Right lobe of liver (tissue), 6 donors: ENCODE measurements at regions not wholly inside any gene's neighbourhood (a gene's known extent, or its start where the extent isn't known, plus 50 kb on each side); places are given as distances from the start of the nearest gene placed in this dataset.

Experiments used
- ATAC-seq, 4 donors: fragments of 200-7000 bp; cut with Tn5 transposase; one replicate each; pipeline ENCODE4 v1.9.1; 2020; ENCODE audit warnings: mild to moderate bottlenecking in 4 of 4, moderate library complexity in 4 of 4
- DNase-seq, 3 donors: peaks; one replicate each; pipeline ENCODE4 v3.0.0-alpha.2; 2020
- H3K27ac ChIP-seq, 3 donors: fragments of 200-600 bp; one replicate each; pipeline ENCODE4 v1.8.0; 2022
- H3K27me3 ChIP-seq, 2 donors: fragments of 200-600 bp; one replicate each; pipeline ENCODE4 v1.8.0; 2022
- H3K36me3 ChIP-seq, 4 donors: fragments of 200-600 bp; sonication (generic) in 1 of 4; one replicate each; pipeline versions ENCODE4 v1.5.1 to v1.8.0; 2017 to 2022; ENCODE audit warnings: control low read depth in 1 of 4
- H3K4me1 ChIP-seq, 4 donors: fragments of 200-600 bp; sonication (generic) in 1 of 4; one replicate each; pipeline versions ENCODE4 v1.5.1 to v1.8.0; 2017 to 2022; ENCODE audit warnings: control low read depth in 1 of 4
- H3K4me3 ChIP-seq, 3 donors: fragments of 200-600 bp; one replicate each; pipeline ENCODE4 v1.8.0; 2022
- H3K9me3 ChIP-seq, 4 donors: fragments of 200-600 bp; sonication (generic) in 1 of 4; one replicate each; pipeline versions ENCODE4 v1.5.1 to v1.8.0; 2017 to 2022; ENCODE audit warnings: control low read depth in 1 of 4
- POLR2A ChIP-seq: fragments of 450-650 bp; IDR thresholded peaks from one replicate; pipeline ENCODE4 v1.6.1; 2017; ENCODE audit warnings: antibody characterized with exemption, mild to moderate bottlenecking
- WGBS: methylation state at CpG from one replicate; pipeline ENCODE4 v1.1.6; 2018; ENCODE audit warnings: low coverage, low lambda C conversion rate; ENCODE audit not compliant: insufficient coverage; ENCODE audit errors: missing lambda C conversion rate; 5-methylcytosine and 5-hydroxymethylcytosine counted together
- intact Hi-C, 2 donors: fragments of 100-400 bp; cut with DNase I; formaldehyde crosslinking; loops; one replicate each; pipeline versions ENCODE4 v1.11.2 to v1.14.1; 2022
- TF ChIP-seq, protein P1 (sequence below), 4 donors: fragments of 200-600 bp in 3 of 4; fragments of 450-650 bp in 1 of 4; IDR thresholded peaks; one replicate each; pipeline versions ENCODE4 v1.5.1 to v1.8.0; 2016 to 2022; ENCODE audit warnings: antibody characterized with exemption in 4 of 4, mild to moderate bottlenecking in 2 of 4
- donor health status: DM: no; HTN: yes; CAD: no.
- donor health status: DM: no; HTN: no; CAD: no.
- donor health status: DM: no; HTN: no; CAD: no.
- donor health status: DM: no; HTN: yes; CAD: no.
- donor health status: DM: no; HTN: yes; CAD: no.

GRCh38 chr10:123326674-123327073 is 172.5 kb downstream of the BUB3 start:
- no peak for DNase-seq

GRCh38 chr10:123327450-123327849 is 173.2 kb downstream of the BUB3 start:
- no peak for DNase-seq
- Histone ChIP-seq H3K9me3 (no peaks in the 10 kb centered on the region), H3K4me1 (no peaks in the 10 kb centered on the region), H3K36me3 (no peaks in the 10 kb centered on the region), H3K27ac (no peak overlapping the region), H3K4me3 (no peak overlapping the region), H3K27me3 (no peaks in the 10 kb centered on the region)
- no peak for ATAC-seq
- TF ChIP-seq, protein P1, sequence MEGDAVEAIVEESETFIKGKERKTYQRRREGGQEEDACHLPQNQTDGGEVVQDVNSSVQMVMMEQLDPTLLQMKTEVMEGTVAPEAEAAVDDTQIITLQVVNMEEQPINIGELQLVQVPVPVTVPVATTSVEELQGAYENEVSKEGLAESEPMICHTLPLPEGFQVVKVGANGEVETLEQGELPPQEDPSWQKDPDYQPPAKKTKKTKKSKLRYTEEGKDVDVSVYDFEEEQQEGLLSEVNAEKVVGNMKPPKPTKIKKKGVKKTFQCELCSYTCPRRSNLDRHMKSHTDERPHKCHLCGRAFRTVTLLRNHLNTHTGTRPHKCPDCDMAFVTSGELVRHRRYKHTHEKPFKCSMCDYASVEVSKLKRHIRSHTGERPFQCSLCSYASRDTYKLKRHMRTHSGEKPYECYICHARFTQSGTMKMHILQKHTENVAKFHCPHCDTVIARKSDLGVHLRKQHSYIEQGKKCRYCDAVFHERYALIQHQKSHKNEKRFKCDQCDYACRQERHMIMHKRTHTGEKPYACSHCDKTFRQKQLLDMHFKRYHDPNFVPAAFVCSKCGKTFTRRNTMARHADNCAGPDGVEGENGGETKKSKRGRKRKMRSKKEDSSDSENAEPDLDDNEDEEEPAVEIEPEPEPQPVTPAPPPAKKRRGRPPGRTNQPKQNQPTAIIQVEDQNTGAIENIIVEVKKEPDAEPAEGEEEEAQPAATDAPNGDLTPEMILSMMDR (IDR thresholded peaks at IDR 0.05) = no peak
- TF ChIP-seq POLR2A = no peak
- WGBS = 67% methylated on average over 1 of the region's 1 CpG
- intact Hi-C loops = no loop called here

More at GRCh38 chr10:123326674-123327073, 172.5 kb downstream of the BUB3 start:
- TF ChIP-seq, protein P1 (IDR thresholded peaks at IDR 0.05) = no peak
- TF ChIP-seq POLR2A = no peak
- 89% methylated on average over 1 of the region's 1 CpG for WGBS
- H3K4me3 ChIP-seq = no peak overlapping the region
- H3K9me3 ChIP-seq = no peaks in the 10 kb centered on the region
- H3K27me3 ChIP-seq = no peaks in the 10 kb centered on the region
- no peak for ATAC-seq
- intact Hi-C loops = no loop called here
- no peaks in the 10 kb centered on the region for H3K4me1 ChIP-seq
- no peak overlapping the region for H3K27ac ChIP-seq
- H3K36me3 ChIP-seq = no peaks in the 10 kb centered on the region

DNA sequence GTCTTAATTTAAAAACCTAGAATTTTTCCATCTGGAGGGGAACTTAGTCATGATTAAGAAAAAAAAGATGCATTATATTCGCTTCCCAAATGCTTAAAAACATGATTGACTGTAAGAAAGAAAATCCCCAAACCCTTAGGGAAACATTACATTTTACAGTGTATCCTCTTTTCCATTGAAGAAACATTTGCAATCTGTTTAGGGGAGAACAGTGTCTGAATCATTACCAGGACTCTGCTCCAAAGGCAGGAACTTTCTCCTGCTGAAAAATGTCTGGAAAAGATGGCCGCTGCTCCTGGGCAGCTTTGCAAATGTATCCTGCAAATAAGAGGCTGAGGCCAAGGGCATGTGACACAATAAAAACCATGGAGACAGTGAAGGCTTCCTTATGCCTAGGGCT is 173.7 kb downstream of the BUB3 start:
- no peaks in the 10 kb centered on the region for H3K36me3 ChIP-seq
- DNase-seq = no peak
- 47% methylated on average over 2 of the region's 2 CpGs for WGBS
- H3K27ac ChIP-seq = no peak overlapping the region
- no peak for TF ChIP-seq POLR2A
- TF ChIP-seq, protein P1 (IDR thresholded peaks at IDR 0.05) = no peak
- H3K9me3 ChIP-seq = no peaks in the 10 kb centered on the region
- ATAC-seq = no peak
- H3K4me3 ChIP-seq = no peak overlapping the region
- H3K4me1 ChIP-seq = no peaks in the 10 kb centered on the region
- no peaks in the 10 kb centered on the region for H3K27me3 ChIP-seq
- intact Hi-C loops = no loop called here

GRCh38 chr10:123331438-123331837 is 177.2 kb downstream of the BUB3 start:
- Histone ChIP-seq H3K36me3 (no peaks in the 10 kb centered on the region), H3K9me3 (no peaks in the 10 kb centered on the region), H3K27ac (no peak overlapping the region), H3K4me1 (no peaks in the 10 kb centered on the region), H3K27me3 (no peaks in the 10 kb centered on the region), H3K4me3 (no peak overlapping the region)
- no peak for DNase-seq
- ATAC-seq = no peak
- 58% methylated on average over 4 of the region's 4 CpGs for WGBS
- TF ChIP-seq POLR2A = no peak
- TF ChIP-seq, protein P1 (IDR thresholded peaks at IDR 0.05) = no peak
- intact Hi-C loops = no loop called here

- DNase-seq (no peak), ATAC-seq (no peak)
- H3K27ac ChIP-seq = no peak overlapping the region
- H3K27me3 ChIP-seq = no peaks in the 10 kb centered on the region
- H3K4me1 ChIP-seq = no peaks in the 10 kb centered on the region
- no peaks in the 10 kb centered on the region for H3K9me3 ChIP-seq
- no peaks in the 10 kb centered on the region for H3K36me3 ChIP-seq
- H3K4me3 ChIP-seq = no peak overlapping the region
- intact Hi-C loops = no loop called here
- TF ChIP-seq, protein P1 (IDR thresholded peaks at IDR 0.05) = no peak
- no peak for TF ChIP-seq POLR2A
- WGBS = 83% methylated on average over 1 of the region's 1 CpG
Measured at GRCh38 chr10:123346581-123346980, 192.4 kb downstream of the BUB3 start.
